ENCODE measurements at regions not wholly inside any gene's neighbourhood (a gene's known extent, or its start where the extent isn't known, plus 50 kb on each side); places are given as distances from the start of the nearest gene placed in this dataset.

GRCh38 chr15:36372968-36373367, 206.5 kb upstream of the CDIN1 start:
- Mint-ChIP-seq H3K27me3 (ENCODE audit: insufficient read depth, low read depth) (no peaks in the 10 kb centered on the region), H3K9me3 (no peaks in the 10 kb centered on the region), H3K4me3 (no peak overlapping the region), H3K27ac (no peak overlapping the region), H3K4me1 (peaks cover 3% of the 10 kb centered on the region), H3K36me3 (no peaks in the 10 kb centered on the region)
- H3K9ac ChIP-seq = no peak overlapping the region
- no peaks in the 10 kb centered on the region for H3F3A ChIP-seq (ENCODE audit: low read depth)
- no peak overlapping the region for H3K27ac ChIP-seq
- no peaks in the 10 kb centered on the region for H4K20me1 ChIP-seq (ENCODE audit: low read depth)
- H3K27me3 ChIP-seq = no peaks in the 10 kb centered on the region
- no peaks in the 10 kb centered on the region for H3K4me1 ChIP-seq
- TF ChIP-seq EZH2 (IDR thresholded peaks at IDR 0.05) = no peak
- TF ChIP-seq CTCF (IDR thresholded peaks at IDR 0.05) = no peak
- no peaks in the 10 kb centered on the region for H3K36me3 ChIP-seq
- H3K79me2 ChIP-seq (ENCODE audit: low read depth) = no peaks in the 10 kb centered on the region
- no peak overlapping the region for H3K4me2 ChIP-seq
- DNase-seq (ENCODE audit: low spot score) = no peak
- no peak overlapping the region for H2AFZ ChIP-seq (replicated peaks)
- H3K4me3 ChIP-seq = no peak overlapping the region
- no peaks in the 10 kb centered on the region for H3K9me3 ChIP-seq (ENCODE audit: low read depth)

- TF ChIP-seq EZH2phosphoT487 (IDR thresholded peaks at IDR 0.05) = no peak
- no peak for TF ChIP-seq EZH2 (IDR thresholded peaks at IDR 0.05)
- no peak for TF ChIP-seq CTCF (IDR thresholded peaks at IDR 0.05)
- Mint-ChIP-seq H3K9me3 (no peaks in the 10 kb centered on the region), H3K27ac (no peak overlapping the region)
Observed at GRCh38 chr15:36373550-36373949, 205.9 kb upstream of the CDIN1 start.

GRCh38 chr15:36389107-36389506, 190.3 kb upstream of the CDIN1 start:
- H3K27ac ChIP-seq = no peak overlapping the region
- no peak overlapping the region for H3K9ac ChIP-seq
- H3K4me2 ChIP-seq = no peak overlapping the region
- no peaks in the 10 kb centered on the region for H3K9me3 ChIP-seq (ENCODE audit: low read depth)
- Mint-ChIP-seq H3K9me3 (no peaks in the 10 kb centered on the region), H3K27me3 (ENCODE audit: insufficient read depth, low read depth) (no peaks in the 10 kb centered on the region), H3K4me3 (no peak overlapping the region), H3K27ac (no peak overlapping the region), H3K4me1 (no peaks in the 10 kb centered on the region), H3K36me3 (no peaks in the 10 kb centered on the region)
- no peaks in the 10 kb centered on the region for H3F3A ChIP-seq (ENCODE audit: low read depth)
- no peaks in the 10 kb centered on the region for H4K20me1 ChIP-seq (ENCODE audit: low read depth)
- no peak for TF ChIP-seq EZH2phosphoT487 (IDR thresholded peaks at IDR 0.05)
- TF ChIP-seq EZH2 (IDR thresholded peaks at IDR 0.05) = no peak
- no peak for TF ChIP-seq CTCF (IDR thresholded peaks at IDR 0.05)
- H3K27me3 ChIP-seq = no peaks in the 10 kb centered on the region
- no peak overlapping the region for H2AFZ ChIP-seq (replicated peaks)
- H3K79me2 ChIP-seq (ENCODE audit: low read depth) = no peaks in the 10 kb centered on the region
- H3K36me3 ChIP-seq = no peaks in the 10 kb centered on the region
- no peak for DNase-seq (ENCODE audit: low spot score)
- H3K4me1 ChIP-seq = no peaks in the 10 kb centered on the region
- H3K4me3 ChIP-seq = no peak overlapping the region

More at GRCh38 chr15:36373550-36373949, 205.9 kb upstream of the CDIN1 start:
- Mint-ChIP-seq H3K27me3 (ENCODE audit: insufficient read depth, low read depth) (no peaks in the 10 kb centered on the region), H3K4me3 (no peak overlapping the region), H3K4me1 (peaks cover 3% of the 10 kb centered on the region), H3K36me3 (no peaks in the 10 kb centered on the region)
- H3K4me1 ChIP-seq = no peaks in the 10 kb centered on the region
- H3F3A ChIP-seq (ENCODE audit: low read depth) = no peaks in the 10 kb centered on the region
- H3K4me3 ChIP-seq = no peak overlapping the region
- no peaks in the 10 kb centered on the region for H3K79me2 ChIP-seq (ENCODE audit: low read depth)
- H3K27me3 ChIP-seq = no peaks in the 10 kb centered on the region
- no peak overlapping the region for H2AFZ ChIP-seq (replicated peaks)
- no peaks in the 10 kb centered on the region for H3K36me3 ChIP-seq
- H3K9ac ChIP-seq = no peak overlapping the region
- no peak for DNase-seq (ENCODE audit: low spot score)
- no peaks in the 10 kb centered on the region for H3K9me3 ChIP-seq (ENCODE audit: low read depth)
- H3K4me2 ChIP-seq = no peak overlapping the region
- H4K20me1 ChIP-seq (ENCODE audit: low read depth) = no peaks in the 10 kb centered on the region
- no peak overlapping the region for H3K27ac ChIP-seq

- no peaks in the 10 kb centered on the region for H3K9me3 ChIP-seq (ENCODE audit: low read depth)
- no peaks in the 10 kb centered on the region for H3K27me3 Mint-ChIP-seq (ENCODE audit: insufficient read depth, low read depth)
Observed at GRCh38 chr15:36390491-36390890, 188.9 kb upstream of the CDIN1 start.

More at GRCh38 chr15:36390491-36390890, 188.9 kb upstream of the CDIN1 start:
- H4K20me1 ChIP-seq (ENCODE audit: low read depth) = no peaks in the 10 kb centered on the region
- H3K4me3 ChIP-seq = no peak overlapping the region
- H3K79me2 ChIP-seq (ENCODE audit: low read depth) = no peaks in the 10 kb centered on the region
- Mint-ChIP-seq H3K36me3 (no peaks in the 10 kb centered on the region), H3K4me1 (no peaks in the 10 kb centered on the region), H3K9me3 (no peaks in the 10 kb centered on the region), H3K27ac (no peak overlapping the region), H3K4me3 (no peak overlapping the region)
- DNase-seq (ENCODE audit: low spot score) = no peak
- no peaks in the 10 kb centered on the region for H3F3A ChIP-seq (ENCODE audit: low read depth)
- TF ChIP-seq EZH2phosphoT487 (IDR thresholded peaks at IDR 0.05) (no peak), EZH2 (IDR thresholded peaks at IDR 0.05) (no peak), CTCF (IDR thresholded peaks at IDR 0.05) (no peak)
- H3K27ac ChIP-seq = no peak overlapping the region
- no peaks in the 10 kb centered on the region for H3K36me3 ChIP-seq
- H3K4me1 ChIP-seq = no peaks in the 10 kb centered on the region
- H3K27me3 ChIP-seq = no peaks in the 10 kb centered on the region
- H3K4me2 ChIP-seq = no peak overlapping the region
- H3K9ac ChIP-seq = no peak overlapping the region
- H2AFZ ChIP-seq (replicated peaks) = no peak overlapping the region

Measured in neural progenitor cell (in vitro differentiated cells).